Heart left ventricle (tissue), 16 donors: ENCODE measurements at regions not wholly inside any gene's neighbourhood (a gene's known extent, or its start where the extent isn't known, plus 50 kb on each side); places are given as distances from the start of the nearest gene placed in this dataset.
A peak's percentile ranks its signal among the peaks of the same experiment; 100 is the strongest.

Source experiments
- ATAC-seq, 4 donors: fragments of 200-7000 bp; cut with Tn5 transposase; one replicate each; pipeline ENCODE4 v1.9.1; 2020 to 2022; ENCODE audit warnings: moderate library complexity in 4 of 4, mild to moderate bottlenecking in 3 of 4, moderate number of reproducible peaks in 1 of 4
- DNase-seq, 5 donors: peaks; one replicate each; pipeline ENCODE4 v3.0.0-alpha.2; 2020
- H3K27ac ChIP-seq, 12 donors: fragments of 200-600 bp; sonication (generic) in 4 of 12; one replicate each; pipeline versions ENCODE4 v1.5.0 to v1.8.0; 2016 to 2022; ENCODE audit warnings: mild to moderate bottlenecking in 2 of 12
- H3K27me3 ChIP-seq, 9 donors: fragments of 200-600 bp; sonication (generic) in 2 of 9; one replicate each; pipeline versions ENCODE4 v1.5.1 to v1.8.0; 2016 to 2022; ENCODE audit warnings: mild to moderate bottlenecking in 3 of 9
- H3K36me3 ChIP-seq, 9 donors: fragments of 200-600 bp; sonication (generic) in 2 of 9; one replicate each; pipeline versions ENCODE4 v1.5.0 to v1.8.0; 2018 to 2022; ENCODE audit warnings: mild to moderate bottlenecking in 2 of 9
- H3K4me1 ChIP-seq, 12 donors: fragments of 200-600 bp; sonication (generic) in 4 of 12; one replicate each; pipeline versions ENCODE4 v1.5.0 to v1.8.0; 2016 to 2022; ENCODE audit warnings: mild to moderate bottlenecking in 3 of 12
- H3K4me3 ChIP-seq, 12 donors: fragments of 200-600 bp; sonication (generic) in 4 of 12; one replicate each; pipeline versions ENCODE4 v1.5.0 to v1.8.0; 2017 to 2022; ENCODE audit warnings: mild to moderate bottlenecking in 9 of 12, moderate library complexity in 4 of 12
- H3K9me3 ChIP-seq, 12 donors: fragments of 200-600 bp; sonication (generic) in 4 of 12; one replicate each; pipeline versions ENCODE4 v1.5.0 to v1.8.0; 2016 to 2022; ENCODE audit warnings: mild to moderate bottlenecking in 1 of 12
- POLR2A ChIP-seq, 2 donors: fragments of 450-650 bp; IDR thresholded peaks; one replicate each; pipeline ENCODE4 v1.6.1; 2017; ENCODE audit warnings: antibody characterized with exemption in 2 of 2, mild to moderate bottlenecking in 2 of 2, moderate library complexity in 2 of 2
- WGBS, 4 donors: extraction: QIAGEN DNeasy Blood & Tissue Kit in 2 of 4; methylation state at CpG; one replicate each; pipeline versions ENCODE4 v1.1.5 to v1.1.7; 2013 to 2018; 5-methylcytosine and 5-hydroxymethylcytosine counted together
- intact Hi-C, 10 donors: fragments of 100-400 bp; cut with DNase I; formaldehyde crosslinking; loops; one replicate each; pipeline versions ENCODE4 v1.11.1 to v1.14.2; 2022
- TF ChIP-seq, protein P1 (sequence below), 12 donors: fragments of 200-600 bp; sonication (generic) in 4 of 12; IDR thresholded peaks; one replicate each; pipeline versions ENCODE4 v1.5.0 to v1.8.0; 2018 to 2022; ENCODE audit warnings: antibody characterized with exemption in 12 of 12, mild to moderate bottlenecking in 5 of 12
- donor health status: ischemic (EF 13 %, LVEDD 7.1; RV severe dilation, severe dysfunction).
- donor health status: healthy with polysubstance abuse.
- donor health status: DM: no; HTN: yes; CAD: no.
- donor health status: DM: no; HTN: no; CAD: no.
- donor health status: ischemic (EF 25% LVEDD 6.9; RV normal size, moderate dysfunction).
- donor health status: ischemic (EF 25% LVEDD 5.7; RV mildly dilated, moderate dysfunction).
- donor health status: healthy.
- donor health status: DM: yes; HTN: yes; CAD: no.
- donor health status: ischemic (EF 35%, LVEDD 5.7; RV mildly dilated, moderate dysfunction).
- donor health status: nonischemic (EF 11% LVEDD 7.7; RV severe dilation, severe dysfunction).
- donor health status: DM: yes; HTN: yes; CAD: no.
- donor health status: PGD.
- donor health status: ischemic (EF 29% LVEDD 5.4; RV normal size, mild dysfunction).
- donor health status: nonischemic (EF 23%, LVEDD 6.1; RV moderate dilation, normal function).

DNA sequence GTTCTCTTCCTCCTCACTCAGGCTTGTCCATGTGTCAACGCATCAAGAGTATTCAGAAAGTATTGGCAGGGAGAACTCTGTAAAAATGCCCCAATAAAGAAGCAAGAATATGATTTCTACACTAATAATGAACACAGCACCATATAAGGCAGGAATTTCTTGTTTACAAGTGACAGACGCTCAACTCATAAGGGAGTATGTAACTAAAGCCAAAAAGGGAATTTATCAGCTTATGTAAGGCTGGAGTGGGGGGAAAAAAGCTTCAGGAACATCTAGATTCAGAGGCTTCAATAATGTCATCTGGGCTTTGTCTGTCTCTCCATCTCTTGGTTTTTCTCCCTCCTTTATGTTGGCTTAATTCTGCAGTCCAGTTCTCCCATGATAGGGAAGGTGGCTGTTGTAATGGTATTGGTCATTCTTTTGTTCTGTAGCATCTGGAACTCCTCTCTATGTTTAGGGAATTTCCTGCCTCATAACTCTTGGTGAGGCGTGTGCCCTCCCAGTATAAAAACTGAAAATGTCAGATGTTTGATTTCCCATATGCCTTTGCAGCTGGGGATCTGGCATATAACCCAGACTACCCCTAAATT, 125.1 kb upstream of the COL21A1 start:
- no peaks in the 10 kb centered on the region for H3K9me3 ChIP-seq
- WGBS, 4 donors, result 54 to 69% (median 64%) methylated on average over 3 of the region's 3 CpGs
- H3K27me3 ChIP-seq, result no peaks in the 10 kb centered on the region
- H3K4me3 ChIP-seq, result no peak overlapping the region
- peak overlapping the region in 11 of 12 donors; percentile 24 to 87 (median 76) for H3K27ac ChIP-seq
- no peak for ATAC-seq
- no peak for DNase-seq
- peaks cover 8 to 73% (median 53%) of the 10 kb centered on the region in 12 donors for H3K4me1 ChIP-seq
- H3K36me3 ChIP-seq, result no peaks in the 10 kb centered on the region
- TF ChIP-seq POLR2A (IDR thresholded peaks at IDR 0.05), result no peak
- TF ChIP-seq, protein P1, sequence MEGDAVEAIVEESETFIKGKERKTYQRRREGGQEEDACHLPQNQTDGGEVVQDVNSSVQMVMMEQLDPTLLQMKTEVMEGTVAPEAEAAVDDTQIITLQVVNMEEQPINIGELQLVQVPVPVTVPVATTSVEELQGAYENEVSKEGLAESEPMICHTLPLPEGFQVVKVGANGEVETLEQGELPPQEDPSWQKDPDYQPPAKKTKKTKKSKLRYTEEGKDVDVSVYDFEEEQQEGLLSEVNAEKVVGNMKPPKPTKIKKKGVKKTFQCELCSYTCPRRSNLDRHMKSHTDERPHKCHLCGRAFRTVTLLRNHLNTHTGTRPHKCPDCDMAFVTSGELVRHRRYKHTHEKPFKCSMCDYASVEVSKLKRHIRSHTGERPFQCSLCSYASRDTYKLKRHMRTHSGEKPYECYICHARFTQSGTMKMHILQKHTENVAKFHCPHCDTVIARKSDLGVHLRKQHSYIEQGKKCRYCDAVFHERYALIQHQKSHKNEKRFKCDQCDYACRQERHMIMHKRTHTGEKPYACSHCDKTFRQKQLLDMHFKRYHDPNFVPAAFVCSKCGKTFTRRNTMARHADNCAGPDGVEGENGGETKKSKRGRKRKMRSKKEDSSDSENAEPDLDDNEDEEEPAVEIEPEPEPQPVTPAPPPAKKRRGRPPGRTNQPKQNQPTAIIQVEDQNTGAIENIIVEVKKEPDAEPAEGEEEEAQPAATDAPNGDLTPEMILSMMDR (IDR thresholded peaks at IDR 0.05), result no peak
- intact Hi-C loops, result loop anchor here in 3 of 10 donors (5.0 to 10.0 kb wide), 4 partner anchors 80 to 170 kb away; no protein-coding TSS in a partner anchor

DNA sequence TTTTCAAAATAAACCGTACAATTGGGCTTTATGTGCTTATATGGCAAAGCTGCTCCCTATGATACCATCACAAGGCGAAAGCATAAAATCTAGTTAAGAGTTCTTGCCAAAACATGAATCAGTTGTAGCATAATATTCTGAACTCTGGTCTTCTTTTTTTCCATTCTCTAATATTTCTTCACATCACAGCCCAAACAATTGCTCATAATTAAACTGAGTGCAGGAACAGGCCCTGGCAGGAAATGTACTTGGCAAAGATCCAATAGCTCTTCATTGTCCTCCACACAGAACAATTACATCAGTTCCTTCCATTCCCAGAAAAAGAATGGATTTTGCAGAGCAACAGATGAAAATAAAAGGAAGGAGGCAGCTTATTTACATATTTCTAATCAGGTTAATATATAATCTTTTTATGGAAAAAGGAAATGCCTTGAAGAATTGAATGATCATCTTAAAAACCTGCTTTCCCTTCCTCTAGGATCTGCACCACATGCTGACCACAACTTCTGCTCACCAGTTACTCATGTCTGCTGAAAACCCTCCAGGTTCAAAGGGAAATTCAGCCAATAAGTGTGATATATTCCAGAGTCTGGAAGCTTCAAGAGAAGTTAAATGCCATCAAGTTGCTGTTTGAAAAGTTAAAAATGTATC, 123.3 kb upstream of the COL21A1 start:
- TF ChIP-seq, protein P1 (IDR thresholded peaks at IDR 0.05), result no peak
- no peak for TF ChIP-seq POLR2A (IDR thresholded peaks at IDR 0.05)
- no peaks in the 10 kb centered on the region for H3K9me3 ChIP-seq
- no peak overlapping the region for H3K4me3 ChIP-seq
- ATAC-seq (peak; percentile 66 to 83 (median 80)), DNase-seq (peak in 4 of 5 donors; percentile 35 to 68 (median 64))
- WGBS, 4 donors, result 15 to 51% (median 40%) methylated on average over 2 of the region's 2 CpGs
- peaks cover 8 to 84% (median 56%) of the 10 kb centered on the region in 12 donors for H3K4me1 ChIP-seq
- intact Hi-C loops, result loop anchor here in 4 of 10 donors (1.0 to 10.0 kb wide), 5 partner anchors 82 to 172 kb away; no protein-coding TSS in a partner anchor
- no peaks in the 10 kb centered on the region for H3K27me3 ChIP-seq
- H3K27ac ChIP-seq, result peak overlapping the region; percentile 56 to 87 (median 76)
- no peaks in the 10 kb centered on the region for H3K36me3 ChIP-seq

DNA sequence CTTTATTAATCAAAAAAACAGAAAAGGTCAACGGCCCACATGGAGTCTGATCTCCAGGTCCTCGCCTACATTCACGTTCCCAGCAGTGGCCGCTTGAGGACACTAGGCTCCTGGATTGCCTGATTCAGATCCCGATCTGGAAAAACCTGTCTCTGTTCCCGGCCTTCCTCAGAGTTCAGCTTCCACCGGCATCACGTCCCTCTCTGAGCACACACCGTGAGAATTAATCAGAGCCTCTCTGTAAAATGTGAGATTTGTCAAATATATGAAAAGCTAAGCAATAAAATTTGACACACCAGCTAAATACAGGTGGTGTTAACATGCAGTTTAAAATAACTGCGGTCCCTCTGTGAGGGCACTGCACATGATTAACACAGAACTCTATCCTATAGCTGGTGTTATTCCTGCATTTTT, 122.8 kb upstream of the COL21A1 start:
- TF ChIP-seq POLR2A (IDR thresholded peaks at IDR 0.05), result no peak
- TF ChIP-seq, protein P1 (IDR thresholded peaks at IDR 0.05), result peak; percentile 36 to 72 (median 53)
- peak; percentile 73 to 79 (median 76) for ATAC-seq
- intact Hi-C loops, result loop anchor here in 4 of 10 donors (1.0 to 10.0 kb wide), 5 partner anchors 82 to 172 kb away; no protein-coding TSS in a partner anchor

DNA sequence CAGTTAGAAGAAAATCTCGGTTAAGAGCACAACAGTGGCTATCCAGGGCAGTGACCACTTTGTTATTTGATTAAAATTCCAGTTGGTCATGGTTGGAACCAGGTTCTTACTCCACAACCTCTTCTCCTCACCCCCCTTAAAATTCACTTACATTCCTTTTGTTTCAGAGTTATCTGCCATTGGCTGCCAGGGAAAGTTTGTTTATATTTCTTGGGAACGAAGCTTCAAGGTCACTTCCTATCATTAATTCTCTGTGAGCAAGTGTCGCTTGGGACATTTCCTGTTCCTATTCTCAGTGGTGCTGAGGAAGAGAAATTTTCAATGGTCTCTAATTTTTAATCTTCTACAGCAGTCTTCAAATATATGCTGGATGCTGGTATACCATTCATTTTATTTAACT, 121.1 kb upstream of the COL21A1 start:
- no peaks in the 10 kb centered on the region for H3K36me3 ChIP-seq
- intact Hi-C loops, result loop anchor here in 5 of 10 donors (5.0 to 10.0 kb wide), 5 partner anchors 84 to 486 kb away; no protein-coding TSS in a partner anchor
- ATAC-seq, result peak in 1 of 4 donors; percentile 29
- DNase-seq, result no peak
- H3K9me3 ChIP-seq, result no peaks in the 10 kb centered on the region
- no peak overlapping the region for H3K4me3 ChIP-seq
- peak overlapping the region in 9 of 12 donors; percentile 13 to 87 (median 76) for H3K27ac ChIP-seq
- no peaks in the 10 kb centered on the region for H3K27me3 ChIP-seq
- H3K4me1 ChIP-seq, result peaks cover 8 to 70% (median 54%) of the 10 kb centered on the region in 12 donors
- WGBS, 4 donors, result 25 to 36% (median 27%) methylated on average over 3 of the region's 3 CpGs
- TF ChIP-seq, protein P1 (IDR thresholded peaks at IDR 0.05), result no peak
- TF ChIP-seq POLR2A (IDR thresholded peaks at IDR 0.05), result no peak

More for the DNA sequence above, 122.8 kb upstream of the COL21A1 start:
- 40 to 44% (median 42%) methylated on average over 10 of the region's 10 CpGs for WGBS, 4 donors
- H3K27ac ChIP-seq, result peak overlapping the region; percentile 56 to 87 (median 76)
- H3K4me1 ChIP-seq, result peaks cover 8 to 79% (median 52%) of the 10 kb centered on the region in 12 donors
- H3K36me3 ChIP-seq, result no peaks in the 10 kb centered on the region
- H3K4me3 ChIP-seq, result no peak overlapping the region
- no peaks in the 10 kb centered on the region for H3K27me3 ChIP-seq
- DNase-seq, result peak; percentile 57 to 75 (median 61)
- H3K9me3 ChIP-seq, result no peaks in the 10 kb centered on the region
